ENCODE measurements at regions not wholly inside any gene's neighbourhood (a gene's known extent, or its start where the extent isn't known, plus 50 kb on each side); places are given as distances from the start of the nearest gene placed in this dataset.

DNA sequence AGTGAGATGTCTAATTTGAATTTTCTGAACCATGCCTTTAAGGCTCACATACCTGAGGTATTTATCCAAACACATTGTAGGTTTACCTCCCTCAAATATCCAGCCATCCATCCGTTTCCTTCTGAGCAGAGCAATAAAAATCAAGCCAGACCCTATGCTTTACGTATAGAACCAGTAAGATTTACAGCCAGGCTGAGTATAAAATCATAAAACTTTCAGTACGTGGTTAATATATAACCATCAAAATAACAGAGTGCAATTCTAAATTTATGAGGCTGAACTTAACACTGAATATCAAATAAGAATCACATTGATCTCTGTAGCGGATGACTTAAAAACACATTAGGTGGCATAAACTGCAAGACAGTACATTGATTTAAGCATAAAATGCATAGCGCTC, 877.9 kb upstream of the WWC1 start:
- TF ChIP-seq SMAD3 (CRISPR knock-in tag; IDR thresholded peaks at IDR 0.05; ENCODE audit: borderline replicate concordance): no peak
- TF ChIP-seq, protein P1, sequence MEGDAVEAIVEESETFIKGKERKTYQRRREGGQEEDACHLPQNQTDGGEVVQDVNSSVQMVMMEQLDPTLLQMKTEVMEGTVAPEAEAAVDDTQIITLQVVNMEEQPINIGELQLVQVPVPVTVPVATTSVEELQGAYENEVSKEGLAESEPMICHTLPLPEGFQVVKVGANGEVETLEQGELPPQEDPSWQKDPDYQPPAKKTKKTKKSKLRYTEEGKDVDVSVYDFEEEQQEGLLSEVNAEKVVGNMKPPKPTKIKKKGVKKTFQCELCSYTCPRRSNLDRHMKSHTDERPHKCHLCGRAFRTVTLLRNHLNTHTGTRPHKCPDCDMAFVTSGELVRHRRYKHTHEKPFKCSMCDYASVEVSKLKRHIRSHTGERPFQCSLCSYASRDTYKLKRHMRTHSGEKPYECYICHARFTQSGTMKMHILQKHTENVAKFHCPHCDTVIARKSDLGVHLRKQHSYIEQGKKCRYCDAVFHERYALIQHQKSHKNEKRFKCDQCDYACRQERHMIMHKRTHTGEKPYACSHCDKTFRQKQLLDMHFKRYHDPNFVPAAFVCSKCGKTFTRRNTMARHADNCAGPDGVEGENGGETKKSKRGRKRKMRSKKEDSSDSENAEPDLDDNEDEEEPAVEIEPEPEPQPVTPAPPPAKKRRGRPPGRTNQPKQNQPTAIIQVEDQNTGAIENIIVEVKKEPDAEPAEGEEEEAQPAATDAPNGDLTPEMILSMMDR (IDR thresholded peaks at IDR 0.05): no peak
- TF ChIP-seq, protein P2, sequence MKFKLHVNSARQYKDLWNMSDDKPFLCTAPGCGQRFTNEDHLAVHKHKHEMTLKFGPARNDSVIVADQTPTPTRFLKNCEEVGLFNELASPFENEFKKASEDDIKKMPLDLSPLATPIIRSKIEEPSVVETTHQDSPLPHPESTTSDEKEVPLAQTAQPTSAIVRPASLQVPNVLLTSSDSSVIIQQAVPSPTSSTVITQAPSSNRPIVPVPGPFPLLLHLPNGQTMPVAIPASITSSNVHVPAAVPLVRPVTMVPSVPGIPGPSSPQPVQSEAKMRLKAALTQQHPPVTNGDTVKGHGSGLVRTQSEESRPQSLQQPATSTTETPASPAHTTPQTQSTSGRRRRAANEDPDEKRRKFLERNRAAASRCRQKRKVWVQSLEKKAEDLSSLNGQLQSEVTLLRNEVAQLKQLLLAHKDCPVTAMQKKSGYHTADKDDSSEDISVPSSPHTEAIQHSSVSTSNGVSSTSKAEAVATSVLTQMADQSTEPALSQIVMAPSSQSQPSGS (CRISPR knock-in tag; IDR thresholded peaks at IDR 0.05; ENCODE audit: borderline replicate concordance, low read depth): no peak
- TF ChIP-seq, protein P3, sequence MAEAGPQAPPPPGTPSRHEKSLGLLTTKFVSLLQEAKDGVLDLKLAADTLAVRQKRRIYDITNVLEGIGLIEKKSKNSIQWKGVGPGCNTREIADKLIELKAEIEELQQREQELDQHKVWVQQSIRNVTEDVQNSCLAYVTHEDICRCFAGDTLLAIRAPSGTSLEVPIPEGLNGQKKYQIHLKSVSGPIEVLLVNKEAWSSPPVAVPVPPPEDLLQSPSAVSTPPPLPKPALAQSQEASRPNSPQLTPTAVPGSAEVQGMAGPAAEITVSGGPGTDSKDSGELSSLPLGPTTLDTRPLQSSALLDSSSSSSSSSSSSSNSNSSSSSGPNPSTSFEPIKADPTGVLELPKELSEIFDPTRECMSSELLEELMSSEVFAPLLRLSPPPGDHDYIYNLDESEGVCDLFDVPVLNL (CRISPR knock-in tag; IDR thresholded peaks at IDR 0.05; ENCODE audit: borderline replicate concordance, low read depth): no peak
- no peak for TF ChIP-seq TCF7 (CRISPR knock-in tag; IDR thresholded peaks at IDR 0.05; ENCODE audit: low read depth)
- TF ChIP-seq, protein P4, sequence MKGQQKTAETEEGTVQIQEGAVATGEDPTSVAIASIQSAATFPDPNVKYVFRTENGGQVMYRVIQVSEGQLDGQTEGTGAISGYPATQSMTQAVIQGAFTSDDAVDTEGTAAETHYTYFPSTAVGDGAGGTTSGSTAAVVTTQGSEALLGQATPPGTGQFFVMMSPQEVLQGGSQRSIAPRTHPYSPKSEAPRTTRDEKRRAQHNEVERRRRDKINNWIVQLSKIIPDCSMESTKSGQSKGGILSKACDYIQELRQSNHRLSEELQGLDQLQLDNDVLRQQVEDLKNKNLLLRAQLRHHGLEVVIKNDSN (CRISPR knock-in tag; IDR thresholded peaks at IDR 0.05): no peak
- TF ChIP-seq, protein P5, sequence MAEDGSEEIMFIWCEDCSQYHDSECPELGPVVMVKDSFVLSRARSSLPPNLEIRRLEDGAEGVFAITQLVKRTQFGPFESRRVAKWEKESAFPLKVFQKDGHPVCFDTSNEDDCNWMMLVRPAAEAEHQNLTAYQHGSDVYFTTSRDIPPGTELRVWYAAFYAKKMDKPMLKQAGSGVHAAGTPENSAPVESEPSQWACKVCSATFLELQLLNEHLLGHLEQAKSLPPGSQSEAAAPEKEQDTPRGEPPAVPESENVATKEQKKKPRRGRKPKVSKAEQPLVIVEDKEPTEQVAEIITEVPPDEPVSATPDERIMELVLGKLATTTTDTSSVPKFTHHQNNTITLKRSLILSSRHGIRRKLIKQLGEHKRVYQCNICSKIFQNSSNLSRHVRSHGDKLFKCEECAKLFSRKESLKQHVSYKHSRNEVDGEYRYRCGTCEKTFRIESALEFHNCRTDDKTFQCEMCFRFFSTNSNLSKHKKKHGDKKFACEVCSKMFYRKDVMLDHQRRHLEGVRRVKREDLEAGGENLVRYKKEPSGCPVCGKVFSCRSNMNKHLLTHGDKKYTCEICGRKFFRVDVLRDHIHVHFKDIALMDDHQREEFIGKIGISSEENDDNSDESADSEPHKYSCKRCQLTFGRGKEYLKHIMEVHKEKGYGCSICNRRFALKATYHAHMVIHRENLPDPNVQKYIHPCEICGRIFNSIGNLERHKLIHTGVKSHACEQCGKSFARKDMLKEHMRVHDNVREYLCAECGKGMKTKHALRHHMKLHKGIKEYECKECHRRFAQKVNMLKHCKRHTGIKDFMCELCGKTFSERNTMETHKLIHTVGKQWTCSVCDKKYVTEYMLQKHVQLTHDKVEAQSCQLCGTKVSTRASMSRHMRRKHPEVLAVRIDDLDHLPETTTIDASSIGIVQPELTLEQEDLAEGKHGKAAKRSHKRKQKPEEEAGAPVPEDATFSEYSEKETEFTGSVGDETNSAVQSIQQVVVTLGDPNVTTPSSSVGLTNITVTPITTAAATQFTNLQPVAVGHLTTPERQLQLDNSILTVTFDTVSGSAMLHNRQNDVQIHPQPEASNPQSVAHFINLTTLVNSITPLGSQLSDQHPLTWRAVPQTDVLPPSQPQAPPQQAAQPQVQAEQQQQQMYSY (CRISPR knock-in tag; IDR thresholded peaks at IDR 0.05): no peak
- TF ChIP-seq, protein P6, sequence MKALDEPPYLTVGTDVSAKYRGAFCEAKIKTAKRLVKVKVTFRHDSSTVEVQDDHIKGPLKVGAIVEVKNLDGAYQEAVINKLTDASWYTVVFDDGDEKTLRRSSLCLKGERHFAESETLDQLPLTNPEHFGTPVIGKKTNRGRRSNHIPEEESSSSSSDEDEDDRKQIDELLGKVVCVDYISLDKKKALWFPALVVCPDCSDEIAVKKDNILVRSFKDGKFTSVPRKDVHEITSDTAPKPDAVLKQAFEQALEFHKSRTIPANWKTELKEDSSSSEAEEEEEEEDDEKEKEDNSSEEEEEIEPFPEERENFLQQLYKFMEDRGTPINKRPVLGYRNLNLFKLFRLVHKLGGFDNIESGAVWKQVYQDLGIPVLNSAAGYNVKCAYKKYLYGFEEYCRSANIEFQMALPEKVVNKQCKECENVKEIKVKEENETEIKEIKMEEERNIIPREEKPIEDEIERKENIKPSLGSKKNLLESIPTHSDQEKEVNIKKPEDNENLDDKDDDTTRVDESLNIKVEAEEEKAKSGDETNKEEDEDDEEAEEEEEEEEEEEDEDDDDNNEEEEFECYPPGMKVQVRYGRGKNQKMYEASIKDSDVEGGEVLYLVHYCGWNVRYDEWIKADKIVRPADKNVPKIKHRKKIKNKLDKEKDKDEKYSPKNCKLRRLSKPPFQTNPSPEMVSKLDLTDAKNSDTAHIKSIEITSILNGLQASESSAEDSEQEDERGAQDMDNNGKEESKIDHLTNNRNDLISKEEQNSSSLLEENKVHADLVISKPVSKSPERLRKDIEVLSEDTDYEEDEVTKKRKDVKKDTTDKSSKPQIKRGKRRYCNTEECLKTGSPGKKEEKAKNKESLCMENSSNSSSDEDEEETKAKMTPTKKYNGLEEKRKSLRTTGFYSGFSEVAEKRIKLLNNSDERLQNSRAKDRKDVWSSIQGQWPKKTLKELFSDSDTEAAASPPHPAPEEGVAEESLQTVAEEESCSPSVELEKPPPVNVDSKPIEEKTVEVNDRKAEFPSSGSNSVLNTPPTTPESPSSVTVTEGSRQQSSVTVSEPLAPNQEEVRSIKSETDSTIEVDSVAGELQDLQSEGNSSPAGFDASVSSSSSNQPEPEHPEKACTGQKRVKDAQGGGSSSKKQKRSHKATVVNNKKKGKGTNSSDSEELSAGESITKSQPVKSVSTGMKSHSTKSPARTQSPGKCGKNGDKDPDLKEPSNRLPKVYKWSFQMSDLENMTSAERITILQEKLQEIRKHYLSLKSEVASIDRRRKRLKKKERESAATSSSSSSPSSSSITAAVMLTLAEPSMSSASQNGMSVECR (CRISPR knock-in tag; IDR thresholded peaks at IDR 0.05; ENCODE audit: borderline replicate concordance): no peak
